22Rv1 (cell line): ENCODE measurements at regions not wholly inside any gene's neighbourhood (a gene's known extent, or its start where the extent isn't known, plus 50 kb on each side); places are given as distances from the start of the nearest gene placed in this dataset.

Experiments
- H3K27ac ChIP-seq: fragments of 450-650 bp; 2 replicates; pipeline ENCODE4 v1.5.1; 2017
- ZFX ChIP-seq: fragments of 450-650 bp; IDR thresholded peaks from 2 replicates; pipeline ENCODE4 v1.6.1; 2017; ENCODE audit warnings: antibody characterized with exemption, borderline replicate concordance
- TF ChIP-seq, protein P1 (sequence below): fragments of 450-650 bp; IDR thresholded peaks from 2 replicates; pipeline ENCODE4 v1.5.1; 2017; ENCODE audit warnings: mild to moderate bottlenecking

DNA sequence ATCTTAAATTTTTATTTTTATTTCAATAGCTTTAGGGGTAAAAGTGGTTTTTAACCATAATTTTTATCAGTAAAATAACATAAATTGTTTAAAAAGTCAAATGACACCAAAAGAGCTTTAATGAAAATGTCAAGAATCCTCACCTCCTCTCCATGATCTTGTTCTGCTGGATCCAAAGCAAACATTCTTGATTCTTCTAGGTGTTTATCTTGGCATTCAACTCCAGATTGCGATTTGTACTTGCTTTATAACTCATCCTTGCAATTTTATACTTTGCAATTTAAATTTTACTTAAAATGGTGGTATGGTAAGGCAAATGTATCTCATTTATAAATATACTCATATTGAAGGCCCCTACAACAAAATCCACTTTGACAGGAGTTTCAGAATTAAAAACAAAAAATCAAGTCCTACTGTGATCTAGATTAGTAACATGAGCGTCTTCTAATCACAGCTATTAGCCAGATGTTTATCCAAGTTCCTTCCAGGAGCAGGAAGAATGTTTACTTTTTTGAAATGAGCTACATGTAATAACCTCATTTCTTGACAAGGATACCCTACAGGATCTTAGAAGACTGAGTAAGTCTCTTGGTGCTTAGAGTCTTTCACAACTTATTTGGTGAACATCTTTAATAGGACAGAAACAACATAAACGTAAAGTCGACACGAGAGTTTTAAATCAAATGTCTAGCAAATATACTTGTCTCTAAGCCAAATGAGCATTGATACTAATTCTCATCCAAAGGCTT lies 72.4 kb upstream of the CARD18 start:
- TF ChIP-seq, protein P1, sequence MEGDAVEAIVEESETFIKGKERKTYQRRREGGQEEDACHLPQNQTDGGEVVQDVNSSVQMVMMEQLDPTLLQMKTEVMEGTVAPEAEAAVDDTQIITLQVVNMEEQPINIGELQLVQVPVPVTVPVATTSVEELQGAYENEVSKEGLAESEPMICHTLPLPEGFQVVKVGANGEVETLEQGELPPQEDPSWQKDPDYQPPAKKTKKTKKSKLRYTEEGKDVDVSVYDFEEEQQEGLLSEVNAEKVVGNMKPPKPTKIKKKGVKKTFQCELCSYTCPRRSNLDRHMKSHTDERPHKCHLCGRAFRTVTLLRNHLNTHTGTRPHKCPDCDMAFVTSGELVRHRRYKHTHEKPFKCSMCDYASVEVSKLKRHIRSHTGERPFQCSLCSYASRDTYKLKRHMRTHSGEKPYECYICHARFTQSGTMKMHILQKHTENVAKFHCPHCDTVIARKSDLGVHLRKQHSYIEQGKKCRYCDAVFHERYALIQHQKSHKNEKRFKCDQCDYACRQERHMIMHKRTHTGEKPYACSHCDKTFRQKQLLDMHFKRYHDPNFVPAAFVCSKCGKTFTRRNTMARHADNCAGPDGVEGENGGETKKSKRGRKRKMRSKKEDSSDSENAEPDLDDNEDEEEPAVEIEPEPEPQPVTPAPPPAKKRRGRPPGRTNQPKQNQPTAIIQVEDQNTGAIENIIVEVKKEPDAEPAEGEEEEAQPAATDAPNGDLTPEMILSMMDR, result no peak
- TF ChIP-seq ZFX, result no peak
- H3K27ac ChIP-seq, result peak overlapping the region; percentile 38

DNA sequence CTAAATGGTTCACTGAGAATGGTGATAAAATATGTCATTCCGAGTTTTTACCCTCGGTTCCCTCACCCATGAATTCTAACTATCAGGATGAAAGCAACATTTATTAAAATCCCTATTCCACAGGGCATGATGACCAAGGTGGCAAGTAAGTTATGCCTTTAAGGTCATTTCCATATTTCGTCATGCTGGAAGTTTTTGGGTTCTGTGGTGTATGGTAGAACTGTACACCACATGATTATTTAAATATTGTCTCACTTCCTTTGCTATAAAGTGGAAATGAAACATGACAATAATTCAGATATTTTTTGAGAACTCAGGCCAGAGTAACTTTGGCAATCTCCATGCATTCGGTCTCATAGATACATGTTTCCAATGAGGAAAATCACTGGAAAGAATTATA lies 68.5 kb upstream of the CARD18 start:
- H3K27ac ChIP-seq, result no peak overlapping the region
- TF ChIP-seq, protein P1, result no peak
- no peak for TF ChIP-seq ZFX

DNA sequence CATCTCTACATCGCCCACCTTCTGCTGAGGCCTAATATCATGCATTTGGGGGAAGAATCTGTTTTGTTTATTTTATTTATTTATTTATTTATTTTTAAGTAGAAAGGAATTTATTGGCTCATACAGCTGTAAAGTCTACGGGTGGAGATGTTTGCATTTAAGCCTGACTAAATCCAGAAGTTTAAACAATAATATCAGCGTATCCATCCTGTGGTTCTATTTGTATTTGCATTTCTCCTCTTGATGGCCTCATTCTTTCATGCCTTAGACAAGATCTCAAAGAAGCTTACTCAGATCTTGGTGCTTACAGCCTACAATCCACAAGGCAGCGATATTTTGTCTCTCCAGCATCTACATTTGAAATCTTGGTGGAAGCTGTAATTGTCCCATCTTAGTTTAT lies 67.1 kb upstream of the CARD18 start:
- no peak for TF ChIP-seq ZFX
- TF ChIP-seq, protein P1, result no peak
- peak overlapping the region; percentile 21; the same call in 1 of the 2 replicates for H3K27ac ChIP-seq

DNA sequence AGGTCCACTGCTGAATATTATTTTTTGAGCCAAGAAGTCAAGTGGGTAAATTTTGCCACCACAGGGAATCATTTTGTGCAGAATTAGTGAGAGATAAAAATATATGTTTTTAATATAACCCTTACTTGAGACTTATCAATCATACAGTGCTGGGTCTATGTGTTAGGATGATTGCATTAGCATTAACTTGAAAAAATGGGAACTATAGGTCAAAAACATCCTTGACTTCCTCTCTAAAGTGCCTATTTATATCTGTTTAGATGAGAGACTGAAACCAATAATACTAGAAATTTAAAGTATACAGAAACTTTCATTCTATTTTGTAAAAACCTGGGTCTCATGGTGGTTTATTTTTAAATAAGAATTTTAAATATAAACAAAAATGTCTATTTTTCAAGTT lies 65.1 kb upstream of the CARD18 start:
- TF ChIP-seq ZFX, result no peak
- TF ChIP-seq, protein P1, result no peak
- no peak overlapping the region for H3K27ac ChIP-seq

DNA sequence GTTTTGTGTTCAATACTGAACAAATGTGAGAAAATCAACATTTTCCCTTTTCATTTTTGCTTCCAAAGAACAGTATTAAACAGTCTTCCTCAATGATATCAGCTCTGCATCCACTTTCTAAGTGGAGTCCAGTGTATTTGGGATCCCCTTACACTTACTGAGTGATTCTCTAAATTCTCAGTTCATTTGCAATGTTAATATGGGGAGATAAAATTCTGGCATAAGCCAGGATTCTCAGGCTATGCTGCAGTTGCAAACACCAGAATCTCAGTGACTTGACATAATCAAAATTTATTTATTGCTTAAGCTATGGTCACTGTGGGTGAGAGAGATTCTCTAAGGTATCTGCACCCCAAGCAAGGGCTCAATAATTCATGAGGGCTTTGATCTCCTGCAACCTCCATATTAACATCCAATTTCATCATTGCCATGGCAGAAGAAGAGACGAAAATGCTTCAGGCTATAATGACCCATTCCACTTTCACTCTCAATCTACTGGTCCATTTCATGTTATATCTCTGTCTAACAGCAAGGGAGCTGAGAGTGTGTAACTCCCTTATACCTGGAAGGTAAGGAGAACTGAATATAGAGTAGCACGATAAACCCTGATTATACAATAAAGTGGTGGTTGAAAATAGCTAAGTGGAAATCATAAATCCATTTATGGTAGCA lies 64.1 kb upstream of the CARD18 start:
- TF ChIP-seq ZFX, result no peak
- TF ChIP-seq, protein P1, result no peak
- H3K27ac ChIP-seq, result peak overlapping the region; percentile 66

DNA sequence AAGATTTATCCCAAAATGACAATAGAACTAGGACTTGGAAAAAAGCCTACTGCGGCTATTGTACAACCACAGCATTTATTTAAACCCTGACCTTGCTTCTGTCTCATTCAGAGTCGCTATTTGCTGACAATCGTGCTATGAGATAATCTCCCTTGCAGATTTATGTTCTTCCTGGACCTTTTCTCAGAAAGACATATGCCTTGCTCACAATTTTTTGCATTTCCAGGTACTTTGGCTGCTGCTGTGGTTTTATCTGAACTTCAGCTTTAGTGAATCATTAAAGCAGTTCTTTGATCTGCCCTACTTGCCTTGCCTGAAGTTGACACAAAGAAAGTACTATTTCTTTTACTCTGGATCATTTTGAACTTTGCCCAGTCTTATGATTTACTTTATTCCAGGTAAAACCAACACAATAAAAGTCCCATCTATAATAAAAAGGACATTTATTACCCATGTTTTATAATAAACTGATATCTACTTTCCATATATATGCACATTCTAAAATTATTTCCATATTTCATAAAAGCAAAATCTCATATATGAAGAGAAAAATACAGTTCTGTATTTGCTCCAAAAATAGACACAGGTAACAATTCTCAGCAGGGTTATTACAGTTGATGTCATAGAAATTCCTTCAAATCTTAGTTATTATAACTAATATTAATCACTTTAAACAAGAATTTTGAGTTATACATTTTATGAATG lies 63.4 kb upstream of the CARD18 start:
- TF ChIP-seq, protein P1, result no peak
- no peak for TF ChIP-seq ZFX
- H3K27ac ChIP-seq, result peak overlapping the region; percentile 66

DNA sequence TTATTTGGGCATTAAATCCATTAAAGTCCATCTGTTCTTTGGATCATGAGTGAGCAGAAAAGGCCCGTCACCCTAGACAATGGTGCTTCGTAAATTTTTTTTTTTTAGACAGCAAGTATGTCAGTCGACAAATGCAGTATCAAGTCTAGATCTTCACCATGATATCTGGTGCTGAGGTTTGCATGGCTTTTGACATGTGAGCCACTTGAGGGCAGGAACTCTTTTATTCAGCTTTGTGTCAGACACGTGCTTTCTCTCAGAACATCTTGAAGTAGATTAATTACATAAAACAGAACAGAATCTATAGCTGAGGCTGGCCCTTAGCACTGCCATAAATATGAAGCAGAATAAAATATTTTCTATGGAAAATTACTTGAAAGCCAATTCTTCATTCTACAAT lies 62.9 kb upstream of the CARD18 start:
- TF ChIP-seq ZFX, result no peak
- TF ChIP-seq, protein P1, result no peak
- peak overlapping the region; percentile 66 for H3K27ac ChIP-seq
